IPS-NIHi11 (cell line): ENCODE measurements at regions not wholly inside any gene's neighbourhood (a gene's known extent, or its start where the extent isn't known, plus 50 kb on each side); places are given as distances from the start of the nearest gene placed in this dataset.
A peak's percentile ranks its signal among the peaks of the same experiment; 100 is the strongest.
"Not testable (repeated sequence)": the region's sequence is repeated elsewhere in the genome, so short reads cannot be mapped to it uniquely, and the experiment has no call there.

ENCODE experiments used
- DNase-seq: peaks from one replicate; pipeline ENCODE4 v3.0.0; 2012; ENCODE audit warnings: mixed read lengths, low spot score

- no peak for DNase-seq
Measured at GRCh38 chr9:24071716-24072115, 245.7 kb upstream of the ELAVL2 start.

- DNase-seq: no peak
Measured at GRCh38 chr9:24071091-24071490, 245.1 kb upstream of the ELAVL2 start.

- not testable (repeated sequence) for DNase-seq
Measured at GRCh38 chr9:24067107-24067506, 241.1 kb upstream of the ELAVL2 start.

- no peak for DNase-seq
Measured at GRCh38 chr9:24059651-24060050, 233.6 kb upstream of the ELAVL2 start.

GRCh38 chr9:24051587-24051986, 225.5 kb upstream of the ELAVL2 start:
- DNase-seq: no peak

- not testable (repeated sequence) for DNase-seq
Measured at GRCh38 chr9:24050239-24050638, 224.2 kb upstream of the ELAVL2 start.

GRCh38 chr9:24045150-24045549, 219.1 kb upstream of the ELAVL2 start:
- DNase-seq: no peak

GRCh38 chr9:24044576-24044975, 218.5 kb upstream of the ELAVL2 start:
- no peak for DNase-seq

- DNase-seq: no peak
Measured at GRCh38 chr9:24041160-24041690, 215.2 kb upstream of the ELAVL2 start.

GRCh38 chr9:24036459-24036858, 210.4 kb upstream of the ELAVL2 start:
- DNase-seq: no peak

- no peak for DNase-seq
Measured at GRCh38 chr9:24035816-24036215, 209.8 kb upstream of the ELAVL2 start.

- DNase-seq: no peak
Measured at GRCh38 chr9:24011881-24012280, 185.8 kb upstream of the ELAVL2 start.

- no peak for DNase-seq
Measured at GRCh38 chr9:24011009-24011717, 185.1 kb upstream of the ELAVL2 start.

- no peak for DNase-seq
Measured at GRCh38 chr9:24009322-24009721, 183.3 kb upstream of the ELAVL2 start.

- DNase-seq: no peak
Measured at GRCh38 chr9:24007185-24007584, 181.1 kb upstream of the ELAVL2 start.

GRCh38 chr9:23991874-23992273, 165.8 kb upstream of the ELAVL2 start:
- not testable (repeated sequence) for DNase-seq

- DNase-seq: no peak
Measured at GRCh38 chr9:23979491-23979890, 153.5 kb upstream of the ELAVL2 start.

- no peak for DNase-seq
Measured at GRCh38 chr9:23962101-23962500, 136.1 kb upstream of the ELAVL2 start.

- DNase-seq: no peak
Measured at GRCh38 chr9:23945897-23946296, 119.9 kb upstream of the ELAVL2 start.

- DNase-seq: no peak
Measured at GRCh38 chr9:23941051-23941450, 115.0 kb upstream of the ELAVL2 start.

- DNase-seq: no peak
Measured at GRCh38 chr9:23938908-23939307, 112.9 kb upstream of the ELAVL2 start.

GRCh38 chr9:23934291-23934906, 108.4 kb upstream of the ELAVL2 start:
- peak; percentile 4 for DNase-seq

- no peak for DNase-seq
Measured at GRCh38 chr9:23933348-23933747, 107.3 kb upstream of the ELAVL2 start.

- no peak for DNase-seq
Measured at GRCh38 chr9:23926368-23926767, 100.3 kb upstream of the ELAVL2 start.
